ENCODE measurements at regions not wholly inside any gene's neighbourhood (a gene's known extent, or its start where the extent isn't known, plus 50 kb on each side); places are given as distances from the start of the nearest gene placed in this dataset.
"Not testable (repeated sequence)": the region's sequence is repeated elsewhere in the genome, so short reads cannot be mapped to it uniquely, and the experiment has no call there.

GRCh38 chr2:17251171-17251570, 267.1 kb downstream of the RAD51AP2 start:
- DNase-seq = no peak

DNA sequence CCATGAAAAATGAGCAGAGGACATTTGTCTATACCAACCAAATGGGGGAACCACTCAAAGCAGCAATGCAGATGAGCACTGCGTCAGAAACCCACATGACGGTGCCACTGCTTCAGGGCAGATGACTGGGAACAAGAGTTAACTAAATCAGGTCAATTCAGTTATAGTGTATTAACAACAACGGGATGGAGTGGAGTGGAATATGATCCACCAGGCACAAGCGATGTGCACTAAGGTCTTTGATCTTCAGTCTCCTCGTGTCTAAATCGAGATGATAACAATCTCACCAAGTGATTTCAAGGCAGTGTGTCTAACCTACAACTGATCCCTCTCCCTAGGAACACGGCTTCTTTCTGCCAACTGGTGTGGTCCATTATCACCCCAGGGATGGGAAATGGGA, 269.0 kb downstream of the RAD51AP2 start:
- no peak for DNase-seq

GRCh38 chr2:17245906-17246305, 272.3 kb downstream of the RAD51AP2 start:
- DNase-seq = no peak

- no peak for DNase-seq
These were observed 275.3 kb downstream of the RAD51AP2 start for GRCh38 chr2:17242813-17243485.

GRCh38 chr2:17239550-17239949, 278.7 kb downstream of the RAD51AP2 start:
- no peak for DNase-seq

DNA sequence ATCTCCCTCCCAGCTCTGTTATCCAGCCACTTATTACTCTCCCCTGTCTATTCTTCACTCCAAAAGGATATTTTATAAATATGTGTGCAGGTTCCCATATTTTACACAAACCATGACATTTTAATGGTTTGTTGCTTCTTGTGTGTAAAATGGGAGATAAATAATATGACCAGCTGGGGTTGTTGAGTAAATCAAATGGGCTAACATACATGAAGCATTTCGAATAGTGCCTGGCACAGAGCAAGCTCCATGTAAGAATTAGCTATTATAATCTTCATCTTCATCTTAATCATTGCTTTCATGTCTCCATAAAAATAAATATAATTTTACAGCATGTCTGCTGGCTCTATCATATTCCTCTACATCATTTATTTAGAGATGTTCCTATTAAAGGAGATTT, 283.1 kb downstream of the RAD51AP2 start:
- DNase-seq = no peak

GRCh38 chr2:17232776-17233556, 285.3 kb downstream of the RAD51AP2 start:
- DNase-seq = no peak

GRCh38 chr2:17231394-17231965, 286.8 kb downstream of the RAD51AP2 start:
- no peak for DNase-seq

GRCh38 chr2:17229414-17229813, 288.8 kb downstream of the RAD51AP2 start:
- no peak for DNase-seq

DNA sequence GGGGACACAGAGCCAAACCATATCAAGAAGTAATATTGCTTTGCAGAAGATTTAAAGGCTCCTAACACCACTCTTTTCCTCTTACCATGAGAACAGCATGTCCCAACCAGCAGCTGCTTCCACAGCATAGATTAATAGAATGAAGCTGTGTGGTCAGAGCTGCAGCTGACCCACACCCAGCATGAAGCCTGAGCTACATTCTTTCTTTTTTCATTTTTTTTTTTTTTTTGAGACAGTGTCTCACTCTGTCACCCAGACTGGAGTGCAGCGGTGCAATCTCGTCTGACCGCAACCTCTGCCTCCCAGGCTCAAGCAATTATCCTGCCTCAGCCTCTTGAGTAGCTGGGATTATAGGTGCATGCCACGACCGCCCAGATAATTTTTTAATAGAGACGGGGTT, 289.8 kb downstream of the RAD51AP2 start:
- no peak for DNase-seq

DNA sequence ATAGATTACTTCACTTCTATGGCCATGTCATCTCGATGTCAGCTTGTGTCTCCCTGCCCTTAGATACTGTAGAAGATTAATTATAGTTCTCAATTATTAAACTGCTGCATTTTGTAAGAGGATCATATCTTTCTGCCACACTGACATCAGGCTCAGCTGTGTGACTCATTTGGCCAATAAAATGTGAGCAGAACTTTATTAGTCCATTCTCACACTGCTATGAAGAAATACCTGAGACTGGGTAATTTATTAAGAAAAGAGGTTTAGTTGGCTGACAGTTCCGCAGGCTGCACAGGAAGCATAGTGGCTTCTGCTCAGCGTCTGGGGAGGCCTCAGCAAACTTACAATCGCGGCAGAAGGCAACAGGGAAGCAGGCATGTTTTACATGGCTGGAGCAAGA, 290.4 kb downstream of the RAD51AP2 start:
- no peak for DNase-seq

DNA sequence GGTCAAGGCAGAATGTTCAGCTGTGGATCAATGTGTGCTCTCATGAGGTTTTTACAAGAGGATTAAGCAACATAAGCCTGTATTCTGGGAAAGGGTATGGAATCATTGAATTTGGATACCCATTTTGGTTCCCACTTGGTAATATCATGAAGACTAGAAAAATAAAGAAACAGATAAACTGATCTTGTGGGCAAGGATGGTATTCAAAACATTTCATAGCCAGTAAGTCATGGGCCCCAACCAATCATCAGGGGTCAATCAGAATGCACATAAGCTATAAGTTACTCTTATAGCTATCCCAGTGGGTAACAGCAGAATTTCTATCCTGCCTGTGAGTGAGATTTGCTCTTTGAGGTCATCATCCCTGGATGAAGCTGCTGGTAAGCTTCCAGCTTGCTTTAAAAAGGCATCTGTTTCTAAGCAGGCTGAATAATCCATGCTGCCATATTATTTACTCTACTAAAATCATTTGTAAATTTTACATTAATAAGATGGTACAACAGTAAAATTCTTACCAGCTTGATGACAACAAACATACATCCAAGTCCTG, 291.2 kb downstream of the RAD51AP2 start:
- DNase-seq = no peak

DNA sequence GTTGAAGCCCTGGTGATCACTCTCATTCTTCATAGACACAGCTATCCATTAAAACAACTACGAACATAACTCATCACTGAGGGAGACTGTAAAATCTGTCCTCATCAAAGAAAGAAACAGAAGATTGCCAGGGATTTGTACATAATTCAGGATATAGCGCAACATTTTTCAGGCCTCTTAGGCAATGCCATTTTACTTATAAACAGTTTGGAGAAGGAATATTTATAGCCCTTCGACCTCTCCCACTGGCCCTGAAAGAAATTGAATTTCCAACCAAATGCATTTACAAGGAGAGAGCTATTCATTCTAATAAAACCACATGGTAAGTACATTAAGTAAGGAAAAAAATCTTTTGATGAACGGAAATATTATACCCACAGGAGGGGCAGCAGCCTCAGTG, 295.0 kb downstream of the RAD51AP2 start:
- DNase-seq = no peak

DNA sequence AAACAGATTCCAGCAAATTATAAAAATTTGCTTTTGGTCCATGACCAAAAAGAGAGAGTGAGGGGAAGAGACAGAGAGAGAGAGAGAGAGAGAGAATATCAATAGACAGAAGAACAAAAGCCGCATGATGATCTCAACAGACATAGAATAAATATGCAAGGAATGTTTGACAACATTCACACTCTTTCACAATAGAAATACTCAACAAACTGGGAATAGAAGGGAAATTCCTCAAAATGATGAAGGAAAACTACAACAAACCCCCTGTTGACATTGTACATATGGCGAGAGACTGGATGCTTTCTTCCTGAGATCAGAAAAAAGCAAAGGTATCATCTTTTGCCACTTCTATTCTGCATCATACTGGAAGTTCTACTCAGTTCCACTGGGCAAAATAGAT, 309.7 kb downstream of the RAD51AP2 start:
- DNase-seq = no peak

DNA sequence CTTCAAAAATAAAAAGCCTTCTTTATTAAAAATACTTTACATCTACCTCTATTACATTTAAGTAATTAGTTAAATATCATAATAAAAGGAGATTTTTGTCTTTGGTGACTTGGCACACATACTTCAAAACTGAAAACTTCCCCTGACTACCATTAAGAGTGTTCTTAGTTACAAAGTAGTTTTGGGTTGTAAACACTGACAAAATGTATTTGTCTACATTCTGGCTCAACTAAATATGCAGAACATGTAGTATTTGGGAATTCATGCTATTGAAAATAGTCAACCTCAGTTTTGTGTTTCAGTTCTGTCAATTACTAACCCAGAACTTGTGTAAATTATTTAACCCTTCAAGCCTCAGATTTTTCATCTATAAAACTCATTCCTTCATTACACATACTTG, 311.5 kb downstream of the RAD51AP2 start:
- DNase-seq = no peak

DNA sequence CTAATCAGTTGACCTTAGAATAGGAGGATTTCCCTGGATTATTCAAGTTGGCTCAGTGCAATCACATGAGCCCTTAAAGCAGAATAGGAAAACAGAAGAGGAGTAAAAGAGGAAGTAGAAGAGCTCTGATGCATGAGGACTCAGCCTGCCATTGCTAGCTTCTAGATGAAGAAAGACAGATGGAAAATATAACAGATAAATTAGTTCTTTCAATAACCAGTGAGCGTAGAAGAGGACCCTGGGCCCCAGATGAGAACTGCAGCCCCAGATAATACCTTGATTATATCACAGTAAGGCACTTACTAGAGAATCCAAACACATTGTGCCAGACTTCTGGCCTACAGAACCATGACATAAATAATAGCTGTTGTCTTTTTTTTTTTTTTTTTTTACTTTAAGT, 314.0 kb downstream of the RAD51AP2 start:
- not testable (repeated sequence) for DNase-seq

GRCh38 chr2:17202628-17203027, 315.6 kb downstream of the RAD51AP2 start:
- DNase-seq = not testable (repeated sequence)

GRCh38 chr2:17199741-17200140, 318.5 kb downstream of the RAD51AP2 start:
- no peak for DNase-seq

- DNase-seq = no peak
These were observed 321.9 kb downstream of the RAD51AP2 start for GRCh38 chr2:17196380-17196779.

DNA sequence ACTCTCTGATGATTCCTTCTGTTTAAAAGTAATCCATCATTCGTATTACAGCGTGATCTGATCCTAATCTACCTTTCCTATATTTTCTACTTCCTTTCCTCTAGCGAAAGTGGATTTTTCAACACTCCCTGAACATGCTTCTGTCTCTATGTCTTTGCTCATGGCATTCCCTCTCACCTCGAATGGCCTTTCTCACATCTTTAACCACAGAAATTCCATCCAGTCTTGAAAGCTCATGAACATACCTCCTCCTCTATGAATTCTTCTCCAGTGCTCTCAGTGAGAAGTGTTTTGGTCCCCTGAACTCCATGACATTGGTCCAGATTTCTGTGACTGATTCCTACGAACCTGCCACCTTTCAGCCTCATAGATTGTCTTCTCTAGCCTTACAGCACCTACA, 323.2 kb downstream of the RAD51AP2 start:
- no peak for DNase-seq

DNA sequence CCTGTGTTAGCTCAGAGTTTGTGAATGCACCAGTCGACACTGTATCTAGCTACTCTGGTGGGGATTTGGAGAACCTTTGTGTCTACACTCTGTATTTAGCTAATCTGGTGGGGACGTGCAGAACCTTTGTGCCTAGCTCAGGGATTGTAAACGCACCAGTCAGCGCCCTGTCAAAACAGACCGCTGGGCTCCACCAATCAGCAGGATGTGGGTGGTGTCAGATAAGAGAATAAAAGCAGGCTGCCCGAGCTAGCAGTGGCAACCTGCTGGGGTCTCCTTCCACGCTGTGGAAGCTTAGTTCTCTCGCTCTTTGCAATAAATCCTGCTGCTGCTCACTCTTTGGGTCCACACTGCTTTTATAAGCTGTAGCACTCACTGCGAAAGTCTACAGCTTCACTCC, 324.2 kb downstream of the RAD51AP2 start:
- no peak for DNase-seq

GRCh38 chr2:17193433-17193890, 324.8 kb downstream of the RAD51AP2 start:
- DNase-seq = not testable (repeated sequence)

DNA sequence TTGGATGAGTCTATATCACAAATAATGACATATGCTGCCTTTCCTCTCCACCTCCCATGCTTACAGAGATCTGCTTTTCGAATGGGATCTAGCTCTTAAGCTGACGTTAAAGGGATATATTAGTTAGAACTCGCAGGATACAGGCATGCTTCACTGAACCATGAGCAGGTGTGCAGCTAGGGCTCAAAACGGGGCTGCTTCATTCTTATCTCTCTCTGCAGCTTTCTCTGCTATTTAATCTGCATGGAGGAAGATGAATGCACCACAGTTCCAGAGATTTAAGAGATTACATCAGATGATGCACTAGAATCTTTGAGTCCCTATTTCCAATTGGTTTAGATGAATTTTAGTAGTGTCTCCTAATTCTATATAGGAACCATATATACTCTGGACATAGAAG, 327.0 kb downstream of the RAD51AP2 start:
- DNase-seq = no peak

GRCh38 chr2:17190527-17190926, 327.7 kb downstream of the RAD51AP2 start:
- no peak for DNase-seq

All from stimulated activated CD4-positive, alpha-beta T cell treated with anti-CD3 and anti-CD28 coated beads, Interleukin-15, amount 100 ng/mL, for 24 hours (primary cell).